H9 (cell line): ENCODE measurements at regions not wholly inside any gene's neighbourhood (a gene's known extent, or its start where the extent isn't known, plus 50 kb on each side); places are given as distances from the start of the nearest gene placed in this dataset.
A peak's percentile ranks its signal among the peaks of the same experiment; 100 is the strongest.

Experiments used
- DNase-seq: peaks from one replicate; pipeline ENCODE4 v3.0.0-alpha.2; 2017
- H2AFZ ChIP-seq: one replicate; pipeline ENCODE4 v1.6.1; 2013; ENCODE audit warnings: mild to moderate bottlenecking, low read length, control low read depth, moderate library complexity
- H2AK5ac ChIP-seq: 2 replicates; pipeline ENCODE4 v1.6.1; 2013; ENCODE audit warnings: low read length, control low read depth, mixed read lengths; ENCODE audit not compliant: insufficient read length
- H2BK120ac ChIP-seq: one replicate; pipeline ENCODE4 v1.6.1; 2013; ENCODE audit warnings: low read depth, mild to moderate bottlenecking, low read length, control low read depth, inconsistent platforms; ENCODE audit not compliant: poor library complexity, severe bottlenecking
- H2BK12ac ChIP-seq: 2 replicates; pipeline ENCODE4 v1.6.1; 2013; ENCODE audit warnings: low read length, control low read depth, mixed read lengths, low read depth; ENCODE audit not compliant: insufficient read length
- H2BK15ac ChIP-seq: 2 replicates; pipeline ENCODE4 v1.6.1; 2013; ENCODE audit warnings: low read depth, low read length, control low read depth
- H2BK20ac ChIP-seq: one replicate; pipeline ENCODE4 v1.6.1; 2013; ENCODE audit warnings: low read depth, mild to moderate bottlenecking, low read length, control low read depth, inconsistent platforms; ENCODE audit not compliant: poor library complexity, severe bottlenecking
- H2BK5ac ChIP-seq: 2 replicates; pipeline ENCODE4 v1.6.1; 2013; ENCODE audit warnings: low read length, control low read depth, mixed read lengths; ENCODE audit not compliant: insufficient read length
- H3K14ac ChIP-seq: 2 replicates; pipeline ENCODE4 v1.6.1; 2013; ENCODE audit warnings: low read length, control low read depth; ENCODE audit not compliant: insufficient read depth
- H3K18ac ChIP-seq: 2 replicates; pipeline ENCODE4 v1.6.1; 2013; ENCODE audit warnings: low read depth, mild to moderate bottlenecking, mixed read lengths, low read length, control low read depth; ENCODE audit not compliant: insufficient read length
- H3K23ac ChIP-seq: 2 replicates; pipeline ENCODE4 v1.6.1; 2013; ENCODE audit warnings: low read length, control low read depth, mixed read lengths, low read depth; ENCODE audit not compliant: insufficient read length
- H3K23me2 ChIP-seq: 2 replicates; pipeline ENCODE4 v1.6.1; 2013; ENCODE audit warnings: low read depth, mild to moderate bottlenecking, mixed read lengths, low read length, control low read depth; ENCODE audit not compliant: insufficient read length, poor library complexity, severe bottlenecking
- H3K27ac ChIP-seq: 2 replicates; pipeline ENCODE4 v1.5.1; 2013; ENCODE audit warnings: low read length, control low read depth, mixed read lengths, low read depth; ENCODE audit not compliant: insufficient read length
- H3K27me3 ChIP-seq: 2 replicates; pipeline ENCODE4 v1.6.1; 2013; ENCODE audit warnings: low read length, control low read depth, inconsistent platforms; ENCODE audit not compliant: insufficient read depth
- H3K4ac ChIP-seq: 2 replicates; pipeline ENCODE4 v1.6.1; 2013; ENCODE audit warnings: low read depth, mild to moderate bottlenecking, control low read depth, inconsistent platforms, low read length, moderate library complexity
- H3K4me1 ChIP-seq: 2 replicates; pipeline ENCODE4 v1.6.1; 2013; ENCODE audit warnings: low read length, control low read depth, inconsistent platforms; ENCODE audit not compliant: insufficient read depth
- H3K4me2 ChIP-seq: 2 replicates; pipeline ENCODE4 v1.6.1; 2013; ENCODE audit warnings: low read length, control low read depth, mixed read lengths; ENCODE audit not compliant: insufficient read length, insufficient read depth
- H3K56ac ChIP-seq: 2 replicates; pipeline ENCODE4 v1.6.1; 2013; ENCODE audit warnings: low read depth, mild to moderate bottlenecking, mixed read lengths, low read length, control low read depth; ENCODE audit not compliant: insufficient read length
- H3K79me1 ChIP-seq: 2 replicates; pipeline ENCODE4 v1.6.1; 2013; ENCODE audit warnings: low read depth, mild to moderate bottlenecking, moderate library complexity, low read length, control low read depth, inconsistent platforms; ENCODE audit not compliant: insufficient read depth, poor library complexity, severe bottlenecking
- H3K79me2 ChIP-seq: 2 replicates; pipeline ENCODE4 v1.6.1; 2013; ENCODE audit warnings: low read length, control low read depth, inconsistent platforms; ENCODE audit not compliant: insufficient read depth
- H3K9ac ChIP-seq: 2 replicates; pipeline ENCODE4 v1.6.1; 2013; ENCODE audit warnings: low read length, control low read depth, mixed read lengths; ENCODE audit not compliant: insufficient read length; ENCODE audit errors: extremely low read depth
- H3K9me3 ChIP-seq: one replicate; pipeline ENCODE4 v1.6.1; 2013; ENCODE audit warnings: low read depth, low read length, inconsistent platforms; ENCODE audit not compliant: control insufficient read depth
- H3T11ph ChIP-seq: one replicate; pipeline ENCODE4 v1.6.1; 2013; ENCODE audit warnings: mild to moderate bottlenecking, low read length, control low read depth, inconsistent platforms
- H4K20me1 ChIP-seq: one replicate; pipeline ENCODE4 v1.6.1; 2013; ENCODE audit not compliant: control insufficient read depth, insufficient read length, insufficient read depth
- H4K5ac ChIP-seq: 2 replicates; pipeline ENCODE4 v1.6.1; 2013; ENCODE audit warnings: low read depth, mild to moderate bottlenecking, mixed read lengths, low read length, control low read depth; ENCODE audit not compliant: insufficient read length
- H4K8ac ChIP-seq: replicated peaks from 2 replicates; pipeline ENCODE4 v1.6.1; 2013; ENCODE audit warnings: low read length, control low read depth, mixed read lengths, low read depth; ENCODE audit not compliant: insufficient read length
- H4K91ac ChIP-seq: 2 replicates; pipeline ENCODE4 v1.6.1; 2013; ENCODE audit warnings: low read depth, mild to moderate bottlenecking, moderate library complexity, mixed read lengths, low read length, control low read depth; ENCODE audit not compliant: insufficient read length
- H3K27ac Mint-ChIP-seq, 3 experiments: 2 replicates in 2 of 3; 3 replicates in 1 of 3; pipeline ENCODE4 v1.8.0; 2020 to 2021; ENCODE audit warnings: mixed read lengths in 3 of 3, mild to moderate bottlenecking in 1 of 3, moderate library complexity in 1 of 3
- H3K27me3 Mint-ChIP-seq: 2 replicates; pipeline ENCODE4 v1.8.0; 2021; ENCODE audit warnings: low read depth, mild to moderate bottlenecking, moderate library complexity, mixed read lengths
- H3K36me3 Mint-ChIP-seq, 3 experiments: 2 replicates in 2 of 3; 3 replicates in 1 of 3; pipeline ENCODE4 v1.8.0; 2020 to 2021; ENCODE audit warnings: low read depth in 3 of 3, mixed read lengths in 3 of 3; ENCODE audit not compliant: insufficient read depth in 1 of 3
- H3K4me1 Mint-ChIP-seq, 2 experiments: 2 replicates each; pipeline ENCODE4 v1.8.0; 2020; ENCODE audit warnings: mixed read lengths in 2 of 2
- H3K4me3 Mint-ChIP-seq, 2 experiments: 2 replicates in 1 of 2; 3 replicates in 1 of 2; pipeline ENCODE4 v1.8.0; 2020 to 2021; ENCODE audit warnings: mild to moderate bottlenecking in 2 of 2, mixed read lengths in 2 of 2, moderate library complexity in 1 of 2
- H3K9me3 Mint-ChIP-seq, 2 experiments: 2 replicates in 1 of 2; 3 replicates in 1 of 2; pipeline ENCODE4 v1.8.0; 2020; ENCODE audit warnings: mild to moderate bottlenecking in 2 of 2, mixed read lengths in 2 of 2, moderate library complexity in 1 of 2
- WGBS: extraction: QIAGEN DNeasy Blood & Tissue Kit; methylation state at CpG from one replicate; pipeline ENCODE4 v1.1.7; 2013; ENCODE audit warnings: missing lambda C conversion rate, low lambda C conversion rate, mixed read lengths; ENCODE audit not compliant: insufficient read length; ENCODE audit errors: extremely low coverage; 5-methylcytosine and 5-hydroxymethylcytosine counted together
- TF ChIP-seq, protein P1 (sequence below): fragments of 200-600 bp; sonication (generic); conservative IDR thresholded peaks from 3 replicates; pipeline ENCODE4 v1.8.0; 2021; ENCODE audit warnings: antibody characterized with exemption, mild to moderate bottlenecking

DNA sequence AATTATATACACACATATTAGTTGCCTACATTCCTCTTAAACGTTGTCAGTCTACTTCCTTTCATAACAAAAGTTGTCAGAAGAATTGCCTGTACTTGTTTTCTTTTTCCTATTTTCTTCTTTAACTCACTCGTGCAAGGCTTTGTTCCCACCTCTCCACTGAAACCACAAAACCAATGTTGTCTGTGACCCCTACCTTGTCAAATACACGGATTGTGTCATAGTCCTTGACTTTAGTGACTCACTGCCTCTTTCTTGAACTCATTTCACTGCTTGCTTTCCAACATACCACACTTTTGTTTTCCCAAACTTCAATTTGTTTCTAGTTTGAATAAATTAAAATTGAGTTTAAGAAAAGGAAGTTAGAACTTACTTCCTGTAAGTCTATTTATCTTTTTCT, 283.9 kb upstream of the AGA start:
- TF ChIP-seq, protein P1, sequence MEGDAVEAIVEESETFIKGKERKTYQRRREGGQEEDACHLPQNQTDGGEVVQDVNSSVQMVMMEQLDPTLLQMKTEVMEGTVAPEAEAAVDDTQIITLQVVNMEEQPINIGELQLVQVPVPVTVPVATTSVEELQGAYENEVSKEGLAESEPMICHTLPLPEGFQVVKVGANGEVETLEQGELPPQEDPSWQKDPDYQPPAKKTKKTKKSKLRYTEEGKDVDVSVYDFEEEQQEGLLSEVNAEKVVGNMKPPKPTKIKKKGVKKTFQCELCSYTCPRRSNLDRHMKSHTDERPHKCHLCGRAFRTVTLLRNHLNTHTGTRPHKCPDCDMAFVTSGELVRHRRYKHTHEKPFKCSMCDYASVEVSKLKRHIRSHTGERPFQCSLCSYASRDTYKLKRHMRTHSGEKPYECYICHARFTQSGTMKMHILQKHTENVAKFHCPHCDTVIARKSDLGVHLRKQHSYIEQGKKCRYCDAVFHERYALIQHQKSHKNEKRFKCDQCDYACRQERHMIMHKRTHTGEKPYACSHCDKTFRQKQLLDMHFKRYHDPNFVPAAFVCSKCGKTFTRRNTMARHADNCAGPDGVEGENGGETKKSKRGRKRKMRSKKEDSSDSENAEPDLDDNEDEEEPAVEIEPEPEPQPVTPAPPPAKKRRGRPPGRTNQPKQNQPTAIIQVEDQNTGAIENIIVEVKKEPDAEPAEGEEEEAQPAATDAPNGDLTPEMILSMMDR: no peak
- WGBS: no CpG with 5 or more reads among the region's 3 CpGs
- no peak overlapping the region for H2AK5ac ChIP-seq

More for the DNA sequence above, 283.9 kb upstream of the AGA start:
- DNase-seq: no peak
- Histone ChIP-seq H3K27ac (no peak overlapping the region), H3T11ph (no peak overlapping the region), H3K79me1 (no peaks in the 10 kb centered on the region), H2BK20ac (no peak overlapping the region), H3K56ac (no peak overlapping the region), H3K18ac (no peak overlapping the region), H3K14ac (no peak overlapping the region), H4K8ac (no peak overlapping the region), H4K91ac (no peak overlapping the region), H3K79me2 (no peaks in the 10 kb centered on the region), H3K23ac (no peak overlapping the region), H3K4ac (no peak overlapping the region), H4K20me1 (no peaks in the 10 kb centered on the region), H2BK120ac (no peak overlapping the region), H3K4me2 (no peak overlapping the region), H2BK5ac (no peak overlapping the region), H2BK12ac (no peak overlapping the region), H2BK15ac (no peak overlapping the region), H3K9me3 (no peaks in the 10 kb centered on the region), H3K9ac (no peak overlapping the region), H3K23me2 (no peaks in the 10 kb centered on the region), H3K4me1 (no peaks in the 10 kb centered on the region), H3K27me3 (no peaks in the 10 kb centered on the region), H2AFZ (no peak overlapping the region), H4K5ac (no peak overlapping the region)
- H3K9me3 Mint-ChIP-seq: no peaks in the 10 kb centered on the region
- peak overlapping the region in 1 of 3 experiments; percentile 24; a peak in 1 of 7 replicates for H3K27ac Mint-ChIP-seq
- H3K4me3 Mint-ChIP-seq: no peak overlapping the region
- no peaks in the 10 kb centered on the region for H3K27me3 Mint-ChIP-seq
- H3K4me1 Mint-ChIP-seq: no peaks in the 10 kb centered on the region
- no peaks in the 10 kb centered on the region for H3K36me3 Mint-ChIP-seq
